GM18868 (cell line): ENCODE measurements at regions not wholly inside any gene's neighbourhood (a gene's known extent, or its start where the extent isn't known, plus 50 kb on each side); places are given as distances from the start of the nearest gene placed in this dataset.

Source experiments
- ATAC-seq: cut with Tn5 transposase; IDR thresholded peaks from one replicate; pipeline ENCODE4 v1.9.1; 2021; ENCODE audit warnings: mild to moderate bottlenecking, moderate library complexity; ENCODE audit not compliant: unreplicated experiment

DNA sequence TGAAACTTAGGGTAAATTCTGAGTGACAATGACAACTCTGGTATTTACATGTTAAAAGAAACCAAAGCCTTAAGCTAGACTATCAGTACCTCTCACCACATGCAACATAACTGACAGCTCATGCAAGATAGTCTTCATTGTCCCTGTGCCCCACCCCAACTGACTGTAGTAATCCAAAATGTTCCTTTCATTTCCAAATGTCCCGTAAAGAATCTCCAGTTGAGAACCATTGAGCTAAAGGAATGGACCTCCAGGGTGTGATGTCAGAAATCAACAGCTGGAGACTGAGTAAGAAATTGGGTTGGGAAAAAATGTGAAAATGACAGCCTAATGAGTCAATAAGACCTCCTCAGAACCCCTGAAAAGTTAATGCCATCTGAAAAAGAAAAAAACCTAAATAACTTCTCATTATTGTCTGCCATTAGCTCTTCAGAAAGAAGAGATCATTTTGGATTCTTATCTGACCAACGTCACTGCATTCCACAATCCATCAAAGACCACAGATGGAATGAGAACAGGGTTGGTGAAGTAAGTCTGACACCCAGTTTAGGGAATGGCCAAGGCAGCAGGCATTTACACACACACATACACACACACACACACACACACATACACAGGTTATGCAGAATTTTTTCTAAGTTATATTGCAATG lies 51.7 kb upstream of the ACVR2A start:
- no peak for ATAC-seq

DNA sequence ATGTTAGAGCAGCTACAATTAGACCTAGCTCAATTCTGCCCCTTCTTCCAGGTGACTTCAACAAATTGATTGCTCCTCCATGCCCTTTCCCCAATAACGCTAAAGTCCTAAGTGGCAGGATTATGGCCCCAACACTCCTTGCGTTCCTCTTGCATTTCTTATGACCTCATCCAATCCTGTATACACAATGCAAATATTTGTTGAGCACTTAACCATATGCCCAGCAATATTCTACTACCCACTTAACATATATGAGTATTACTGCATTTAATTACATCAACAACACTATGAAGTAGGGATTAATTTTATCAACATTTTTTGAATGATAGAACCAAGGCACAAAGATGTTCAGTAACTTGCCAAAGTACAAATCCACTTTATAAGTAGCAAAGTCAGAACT lies 54.2 kb upstream of the ACVR2A start:
- no peak for ATAC-seq

DNA sequence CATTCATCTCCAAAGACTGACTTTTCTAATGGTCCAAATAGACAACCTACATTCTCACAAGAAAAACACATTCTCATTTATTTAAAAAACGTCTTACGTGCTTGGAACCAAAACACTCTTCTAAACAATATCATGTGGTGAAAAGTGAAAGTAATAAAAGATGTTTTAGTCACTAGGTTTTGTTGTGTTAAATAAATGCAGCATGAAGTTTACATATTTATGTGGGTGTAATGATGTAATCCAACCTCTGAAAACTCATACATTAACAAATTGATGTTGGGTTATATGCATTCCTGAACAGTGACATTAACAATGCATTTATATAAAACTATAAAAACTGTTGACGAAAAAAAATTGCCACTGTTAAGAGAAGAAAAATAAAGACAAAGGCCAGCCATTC lies 55.1 kb upstream of the ACVR2A start:
- ATAC-seq, result no peak

DNA sequence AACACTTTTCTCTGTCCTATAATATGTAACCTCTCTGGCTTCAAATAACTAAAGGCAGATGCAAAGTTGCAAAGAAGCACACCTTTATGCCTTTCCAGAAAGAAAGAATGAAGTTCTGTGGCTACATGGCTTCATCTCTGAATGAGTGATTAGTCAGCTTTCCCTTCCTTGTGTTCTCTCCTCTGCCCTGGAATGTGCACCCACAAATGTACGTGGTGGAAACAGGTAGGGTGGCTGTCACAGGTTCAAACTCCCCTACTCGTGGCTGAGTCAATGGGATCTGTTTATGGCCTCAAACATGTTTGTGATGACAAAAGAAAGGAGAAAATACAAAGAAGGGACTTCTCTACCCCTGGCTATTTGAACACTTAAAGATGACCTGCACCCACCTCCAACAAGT lies 55.5 kb upstream of the ACVR2A start:
- no peak for ATAC-seq

DNA sequence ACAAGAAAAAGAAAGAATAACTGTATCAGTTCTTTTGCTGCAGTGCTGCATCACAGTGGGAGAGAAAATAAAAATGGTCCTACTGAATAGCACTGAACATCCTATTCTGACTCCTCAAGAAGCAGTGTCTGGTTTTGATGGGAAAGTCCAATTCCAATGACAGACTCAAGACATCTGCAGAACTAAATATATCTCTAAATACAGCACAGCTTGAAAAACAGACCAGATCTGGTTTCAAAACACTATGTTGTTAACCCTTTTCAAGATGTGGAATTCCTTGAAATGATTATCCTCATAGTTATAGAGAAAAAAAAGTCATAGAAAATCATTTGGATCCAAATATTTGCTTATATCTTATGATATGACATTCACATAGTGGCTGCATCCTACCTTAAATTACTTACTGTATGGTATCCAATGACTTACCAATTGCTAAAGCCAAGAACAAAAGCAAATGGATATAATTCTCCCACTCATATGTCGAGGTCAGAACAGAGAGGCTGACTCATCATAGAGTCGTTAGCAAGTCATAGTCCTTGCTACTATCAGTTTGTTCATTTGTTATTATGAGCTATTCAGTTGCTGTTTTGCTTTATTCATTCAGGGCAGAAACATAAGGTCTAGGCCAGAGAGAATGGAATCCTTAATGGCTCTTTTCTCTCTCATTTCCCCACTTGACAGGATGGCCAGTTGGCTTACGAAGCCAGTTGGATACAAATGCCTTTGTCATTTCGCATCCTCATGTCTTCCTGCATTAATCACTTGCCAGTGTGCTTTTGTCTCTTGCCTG lies 62.5 kb upstream of the ACVR2A start:
- no peak for ATAC-seq

DNA sequence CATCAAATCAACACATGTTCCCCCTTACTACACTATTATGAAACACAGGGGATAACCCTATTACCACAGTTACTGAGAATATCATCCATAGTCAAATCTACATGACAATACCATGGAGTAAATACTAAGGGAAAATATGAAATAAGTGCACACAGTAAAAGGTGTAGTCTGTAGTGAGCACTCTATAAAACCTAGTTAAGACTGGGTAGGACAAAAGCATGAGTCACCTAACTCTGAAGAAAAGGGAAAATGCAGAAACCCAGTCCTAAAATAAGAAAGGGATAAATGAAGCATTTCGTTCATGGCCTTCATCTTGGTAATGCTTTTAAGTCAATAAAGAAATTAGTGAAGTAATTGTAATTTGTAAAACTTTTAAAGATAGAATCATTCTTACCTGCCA lies 65.4 kb upstream of the ACVR2A start:
- no peak for ATAC-seq

DNA sequence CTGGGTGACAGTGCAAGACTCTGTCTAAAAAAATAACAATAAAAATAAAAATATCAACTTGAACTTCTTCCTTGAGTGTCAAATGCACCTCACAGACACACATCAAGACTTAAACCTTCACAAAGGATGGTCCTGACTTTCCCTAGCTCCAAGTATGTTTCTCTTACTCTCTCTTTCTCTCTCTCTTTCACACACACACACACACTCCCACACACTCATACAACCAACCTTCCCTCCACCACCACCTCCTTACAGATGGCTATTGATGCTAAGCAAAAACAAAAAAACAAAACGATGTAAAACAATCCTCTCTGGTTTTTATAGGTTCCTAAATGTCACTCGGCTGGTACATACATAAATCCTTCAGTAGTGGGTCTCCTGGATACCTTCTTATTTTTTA lies 67.4 kb upstream of the ACVR2A start:
- ATAC-seq, result no peak

DNA sequence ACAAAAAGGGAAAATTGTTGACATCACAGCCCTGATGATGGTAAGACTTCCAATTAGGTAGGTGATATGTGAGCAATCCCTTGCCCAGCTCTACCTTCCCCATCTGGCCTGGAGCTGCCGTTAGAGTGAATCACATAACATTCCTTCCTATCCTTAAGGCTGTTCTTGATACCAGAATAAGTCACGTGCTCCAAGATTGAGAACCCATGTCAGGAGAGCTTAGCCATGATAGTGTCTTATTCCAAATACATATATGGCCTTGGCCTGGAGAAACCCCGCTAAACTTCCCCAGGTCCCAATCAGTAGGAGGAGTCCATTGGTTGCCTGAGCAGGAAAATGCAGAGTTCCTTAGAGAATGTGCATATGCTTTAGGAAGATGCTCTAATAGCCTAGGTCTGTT lies 70.0 kb upstream of the ACVR2A start:
- ATAC-seq, result no peak

DNA sequence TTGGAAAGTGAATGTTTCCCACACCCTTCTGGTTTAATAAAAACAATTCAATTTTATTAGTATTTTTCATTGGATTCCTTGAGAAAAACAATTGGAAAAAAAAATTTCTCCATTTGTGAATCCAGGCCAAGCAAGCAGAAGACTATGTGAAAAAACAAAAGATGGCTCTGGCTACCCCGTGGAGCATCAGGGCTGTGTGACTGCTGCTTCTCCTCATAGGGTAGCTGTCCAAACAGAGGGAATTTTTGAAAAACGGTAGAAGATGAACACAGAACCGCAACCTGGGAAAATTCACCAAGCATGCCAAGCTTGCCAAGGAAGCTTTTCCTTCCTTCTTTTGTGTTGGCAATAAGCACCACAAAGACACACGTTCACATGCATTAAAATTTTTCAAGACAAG lies 71.3 kb upstream of the ACVR2A start:
- no peak for ATAC-seq

DNA sequence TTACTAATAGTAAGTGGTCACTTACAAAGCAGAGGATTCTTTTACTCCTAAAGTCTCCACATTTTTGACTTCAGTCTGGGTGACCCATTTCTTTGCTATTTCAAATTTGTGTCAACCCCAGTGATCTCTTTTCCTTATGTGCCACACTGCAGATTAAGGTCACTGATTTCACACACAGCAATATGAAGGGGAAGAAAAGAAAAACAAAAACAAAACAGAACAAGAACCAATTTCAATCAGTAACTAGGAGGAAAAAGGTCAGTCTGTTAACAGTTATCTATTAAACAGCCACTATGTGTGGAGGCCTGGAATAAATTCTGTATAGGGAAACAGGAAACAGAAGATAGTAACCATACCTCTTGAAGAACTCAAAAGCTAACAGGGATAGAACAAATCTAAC lies 72.0 kb upstream of the ACVR2A start:
- no peak for ATAC-seq

DNA sequence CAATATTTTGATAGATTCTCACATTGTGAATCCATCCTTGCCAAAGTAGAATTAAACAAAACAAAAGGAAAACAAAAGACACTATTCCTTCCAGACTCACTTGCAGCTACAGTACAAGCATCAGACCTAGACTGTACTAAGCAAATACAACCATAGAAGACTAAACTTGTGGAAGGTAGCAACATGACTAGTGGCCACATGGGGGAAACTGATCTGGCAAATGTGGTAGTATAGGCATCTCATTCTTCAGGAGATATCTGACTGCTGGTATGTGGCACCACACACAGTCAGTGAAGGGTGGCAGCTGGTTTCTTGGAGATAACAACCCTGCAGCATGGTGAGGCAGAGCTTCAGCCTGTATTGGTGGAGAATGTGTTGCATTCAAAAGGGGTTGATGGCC lies 81.0 kb upstream of the ACVR2A start:
- no peak for ATAC-seq

DNA sequence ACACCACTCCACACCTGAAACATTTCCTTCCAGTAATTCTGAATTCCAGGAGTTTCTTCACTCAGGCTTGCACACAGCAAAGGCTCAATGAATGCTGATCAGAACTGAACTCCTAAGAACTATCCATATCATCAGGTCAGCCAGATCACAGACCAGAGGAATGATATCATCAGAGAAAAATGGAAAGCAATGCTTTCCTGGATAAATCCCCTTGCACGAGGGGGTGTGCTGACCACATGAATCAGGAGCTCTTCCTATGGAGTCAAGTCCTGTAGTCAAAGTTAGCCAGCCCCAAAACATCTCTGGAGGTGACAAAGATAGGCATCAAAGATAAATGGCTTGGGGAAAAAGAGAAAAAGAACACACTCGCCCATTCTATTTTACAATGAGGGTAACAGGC lies 83.8 kb upstream of the ACVR2A start:
- no peak for ATAC-seq

DNA sequence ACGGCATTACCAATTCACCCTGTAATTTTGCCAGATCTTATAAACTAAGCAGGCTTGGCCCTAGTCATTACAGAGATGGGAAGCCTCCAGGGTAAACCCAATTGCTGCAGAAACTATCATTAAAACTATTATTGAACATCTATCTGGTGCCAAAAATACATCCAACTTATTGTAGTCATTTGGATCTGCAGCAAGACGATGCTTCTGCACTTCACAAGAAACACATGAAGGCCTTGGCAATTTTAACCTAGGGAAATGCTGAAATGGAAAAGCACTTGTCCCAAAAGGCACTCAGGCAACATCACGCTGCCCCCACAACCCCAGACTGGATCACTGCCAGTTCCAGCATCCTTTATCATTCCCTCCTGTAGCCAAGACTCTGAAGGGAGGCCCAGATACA lies 85.3 kb upstream of the ACVR2A start:
- ATAC-seq, result no peak

DNA sequence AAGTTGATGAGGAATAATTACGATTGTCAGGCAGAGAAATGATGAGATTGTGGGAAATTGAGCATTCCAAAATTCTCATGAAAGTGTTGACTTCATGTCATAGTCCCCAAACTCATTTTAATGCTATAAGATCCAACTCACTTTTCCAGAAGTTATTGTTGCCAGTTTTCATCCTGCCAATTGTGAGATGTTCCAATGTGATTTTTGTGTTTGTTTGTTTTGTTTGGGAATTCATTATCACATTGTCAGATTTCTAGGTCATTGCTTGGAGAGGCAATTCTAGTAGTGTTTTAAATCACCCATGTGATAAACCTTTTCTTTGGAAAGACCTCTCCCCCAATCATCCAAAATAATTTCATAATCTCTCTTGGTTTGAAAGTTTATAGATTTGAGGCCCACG lies 86.0 kb upstream of the ACVR2A start:
- no peak for ATAC-seq

DNA sequence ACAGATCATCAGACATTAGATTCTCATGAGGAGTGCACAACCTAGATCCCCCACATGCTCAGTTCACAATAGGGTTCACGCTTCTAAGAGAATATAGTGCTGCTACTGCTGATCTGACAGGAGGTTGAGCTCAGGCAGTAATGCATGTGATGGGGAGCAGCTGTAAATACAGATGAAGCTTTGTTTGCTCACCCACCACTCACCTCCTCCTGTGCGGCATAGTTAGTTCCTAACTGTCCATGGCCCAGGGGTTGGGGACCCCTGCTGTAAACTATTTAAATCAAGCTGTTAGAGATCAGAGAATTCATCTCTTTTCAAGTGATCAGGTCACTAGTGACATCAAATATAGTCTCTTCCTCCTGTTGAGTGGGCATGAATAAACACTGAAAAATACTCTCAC lies 88.8 kb upstream of the ACVR2A start:
- ATAC-seq, result no peak

DNA sequence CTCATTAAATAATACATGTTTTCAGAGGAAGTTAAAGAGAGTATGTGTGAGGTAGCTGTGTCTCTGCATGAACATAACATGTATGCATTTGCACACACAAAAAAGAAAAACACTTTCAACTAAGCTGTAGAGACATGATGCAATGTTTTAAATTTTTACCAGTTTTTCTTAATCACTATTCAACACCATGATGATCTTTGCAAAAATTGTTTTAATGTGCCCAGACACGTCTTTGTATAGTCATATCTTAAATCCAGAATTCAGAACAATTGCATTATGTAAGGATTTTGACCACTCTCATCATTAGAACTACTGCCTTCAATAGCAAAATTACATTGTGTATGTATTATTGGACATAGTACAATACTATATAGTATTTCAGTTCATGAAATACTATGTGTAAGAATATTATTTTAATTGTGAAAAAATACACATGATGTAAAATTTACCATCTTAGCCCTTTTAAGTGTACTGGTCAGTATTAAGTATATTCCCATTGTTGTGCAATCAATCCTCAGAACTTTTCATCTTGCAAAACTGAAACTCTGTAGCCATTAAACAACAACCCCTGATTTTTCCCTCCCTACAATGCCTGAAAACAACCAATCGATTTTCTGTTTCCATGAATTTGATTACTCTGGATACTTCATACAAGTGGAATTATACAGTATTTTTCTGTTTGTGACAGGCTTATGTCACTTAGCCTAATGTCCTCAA lies 104.5 kb upstream of the ACVR2A start:
- no peak for ATAC-seq

DNA sequence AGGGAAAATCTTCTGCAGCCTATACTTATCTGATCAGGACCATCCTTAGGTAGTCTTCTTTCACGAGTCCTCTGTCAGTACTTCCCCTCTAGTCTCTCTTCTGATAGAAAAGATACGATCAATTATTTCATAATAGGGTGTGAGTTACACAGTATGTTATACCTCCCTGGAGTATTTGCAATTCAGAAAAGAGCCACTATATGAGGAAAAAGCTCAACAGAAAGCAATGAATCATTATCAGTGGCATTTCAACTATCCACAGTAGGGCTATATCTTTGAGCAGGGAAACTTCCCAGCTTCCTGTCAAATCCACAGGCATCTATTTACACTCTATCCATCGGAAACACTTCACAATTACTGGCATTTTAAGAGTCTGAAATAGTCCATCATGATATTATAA lies 105.3 kb upstream of the ACVR2A start:
- no peak for ATAC-seq

DNA sequence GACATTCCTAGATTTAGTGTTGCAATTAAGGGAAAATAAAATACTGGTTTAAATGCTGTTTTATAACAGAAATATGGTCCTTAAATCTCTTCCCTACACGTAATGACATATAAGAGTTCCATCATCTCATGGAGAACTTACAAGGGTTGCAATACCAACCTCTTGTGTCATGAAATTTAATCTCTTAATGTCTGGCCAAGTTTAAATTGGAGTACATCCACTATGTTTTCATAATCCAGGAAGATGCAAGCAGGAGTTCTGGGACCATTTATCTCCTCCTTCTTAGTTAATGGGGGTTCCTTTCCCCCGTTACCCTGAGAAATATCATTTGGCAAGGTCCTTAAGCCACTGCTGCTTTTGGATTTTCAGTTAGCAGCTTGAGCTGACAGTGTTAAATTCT lies 126.0 kb upstream of the ACVR2A start:
- ATAC-seq, result no peak

DNA sequence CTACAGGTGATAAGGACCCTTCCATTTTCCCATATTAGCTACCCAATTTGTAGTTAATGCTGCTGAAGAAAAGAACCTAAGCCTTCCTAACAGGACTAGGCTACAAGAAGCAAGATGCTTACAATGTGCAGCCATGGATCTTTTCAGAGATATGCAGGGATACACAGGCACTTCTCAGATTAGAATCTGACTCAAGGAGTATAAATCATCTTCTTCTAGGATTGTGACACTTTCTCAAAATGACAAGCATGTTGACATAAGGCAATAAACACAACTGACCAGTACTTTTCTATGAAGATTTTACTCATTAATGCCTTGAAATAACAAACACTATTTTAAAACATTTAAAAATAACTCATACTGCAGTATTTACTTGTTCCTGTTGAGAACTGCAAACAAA lies 127.9 kb upstream of the ACVR2A start:
- ATAC-seq, result no peak

DNA sequence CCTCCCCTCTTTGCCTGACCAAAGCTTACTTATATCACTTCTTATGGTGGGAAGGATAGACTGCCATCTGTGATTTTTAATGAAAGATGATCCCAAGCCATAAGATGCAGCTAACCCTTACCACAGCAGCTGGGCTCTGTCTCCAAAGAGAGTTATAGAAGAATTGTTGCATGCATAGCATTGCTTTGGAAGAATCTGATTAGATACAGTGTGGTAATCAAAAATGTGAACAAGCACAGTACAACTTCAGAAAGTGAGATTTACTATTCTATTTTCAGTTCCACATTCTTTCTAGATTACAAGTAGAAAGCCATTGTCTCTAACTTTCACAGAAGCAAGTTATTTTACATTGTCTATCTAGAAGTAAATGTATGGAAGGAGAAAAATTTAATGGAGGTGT lies 129.0 kb upstream of the ACVR2A start:
- peak; percentile 81 for ATAC-seq

DNA sequence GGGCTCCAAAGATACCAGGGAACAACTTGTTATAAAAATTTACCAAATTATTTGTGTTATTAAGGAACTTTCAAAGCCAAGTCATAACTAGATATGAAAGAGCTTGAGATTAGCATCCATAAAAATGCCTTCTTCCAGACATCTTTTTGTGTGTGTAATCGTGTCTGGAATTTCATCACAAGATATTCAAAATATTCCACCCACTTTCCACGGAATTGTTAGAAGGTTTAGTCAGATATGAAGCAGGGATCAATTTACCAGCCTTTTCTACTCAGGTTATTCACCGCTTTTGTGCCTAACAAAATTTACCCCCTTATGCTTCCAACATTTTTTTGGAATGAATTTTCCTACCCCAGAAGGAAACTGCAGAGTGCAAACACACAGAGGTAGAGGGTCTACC lies 130.2 kb upstream of the ACVR2A start:
- ATAC-seq, result no peak

DNA sequence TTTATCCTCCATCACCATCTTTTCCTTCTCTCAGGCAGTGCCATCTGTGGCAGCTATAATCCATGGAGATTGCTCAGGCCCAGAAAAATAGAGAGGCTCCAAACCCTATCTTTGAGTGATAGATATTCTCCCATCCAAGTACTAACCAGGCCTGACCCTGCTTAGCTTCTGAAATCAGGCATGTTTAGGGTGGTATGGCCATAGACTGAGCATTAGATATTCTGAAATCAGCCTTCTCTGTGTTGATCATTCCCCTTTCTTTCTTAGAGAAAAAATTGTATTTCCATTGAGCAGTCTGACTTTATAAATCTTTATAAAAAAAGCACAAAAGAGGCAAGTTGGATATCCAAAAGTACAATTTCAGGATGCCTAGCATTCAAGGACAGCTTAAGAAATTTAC lies 131.5 kb upstream of the ACVR2A start:
- ATAC-seq, result no peak
